22Rv1 (cell line): ENCODE measurements at regions not wholly inside any gene's neighbourhood (a gene's known extent, or its start where the extent isn't known, plus 50 kb on each side); places are given as distances from the start of the nearest gene placed in this dataset.

Experiments
- H3K27ac ChIP-seq: fragments of 450-650 bp; 2 replicates; pipeline ENCODE4 v1.5.1; 2017
- CTCF ChIP-seq: fragments of 450-650 bp; IDR thresholded peaks from 2 replicates; pipeline ENCODE4 v1.5.1; 2017; ENCODE audit warnings: mild to moderate bottlenecking
- ZFX ChIP-seq: fragments of 450-650 bp; IDR thresholded peaks from 2 replicates; pipeline ENCODE4 v1.6.1; 2017; ENCODE audit warnings: antibody characterized with exemption, borderline replicate concordance

DNA sequence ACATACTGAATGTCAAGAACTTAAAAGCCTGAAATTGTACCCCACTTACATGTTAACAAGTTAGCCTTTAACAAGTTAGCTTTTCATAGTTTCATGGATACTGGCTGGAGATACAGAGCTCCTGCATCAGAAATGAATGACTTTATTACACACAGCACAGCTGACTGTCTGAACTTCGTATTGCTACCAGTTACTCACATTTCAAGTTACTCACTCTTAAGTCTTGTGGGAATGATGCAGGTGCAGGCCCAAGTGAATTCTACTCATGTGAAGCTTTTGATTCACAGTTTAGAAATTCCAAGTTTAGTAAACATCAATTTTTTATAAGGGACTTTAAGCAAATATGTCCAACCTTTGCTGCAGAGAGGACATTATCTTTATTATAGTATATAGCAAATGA is 762.2 kb upstream of the PRR20A start:
- H3K27ac ChIP-seq = no peak overlapping the region
- no peak for TF ChIP-seq ZFX
- TF ChIP-seq CTCF = no peak

- no peak for TF ChIP-seq CTCF
- TF ChIP-seq ZFX = no peak
- no peak overlapping the region for H3K27ac ChIP-seq
Measured at GRCh38 chr13:56393549-56393948, 747.2 kb upstream of the PRR20A start.

DNA sequence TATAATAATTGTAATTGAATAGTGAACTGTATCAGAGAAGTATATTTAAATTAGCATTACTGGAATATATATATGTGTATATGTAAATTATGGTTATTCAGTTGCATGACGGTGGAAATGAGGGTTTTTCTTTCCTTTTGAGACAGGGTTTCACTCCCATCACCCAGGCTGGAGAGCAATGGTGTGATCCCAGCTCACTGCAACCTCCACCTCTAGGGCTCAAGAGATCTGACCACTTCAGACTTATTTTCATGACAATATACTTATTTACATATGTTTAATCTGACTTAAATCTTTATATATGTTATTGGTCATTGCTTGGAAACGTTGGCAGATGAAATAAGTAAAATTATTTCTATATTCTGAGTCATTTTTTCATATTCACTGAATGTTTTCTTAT is 744.4 kb upstream of the PRR20A start:
- no peak for TF ChIP-seq ZFX
- no peak for TF ChIP-seq CTCF
- no peak overlapping the region for H3K27ac ChIP-seq

DNA sequence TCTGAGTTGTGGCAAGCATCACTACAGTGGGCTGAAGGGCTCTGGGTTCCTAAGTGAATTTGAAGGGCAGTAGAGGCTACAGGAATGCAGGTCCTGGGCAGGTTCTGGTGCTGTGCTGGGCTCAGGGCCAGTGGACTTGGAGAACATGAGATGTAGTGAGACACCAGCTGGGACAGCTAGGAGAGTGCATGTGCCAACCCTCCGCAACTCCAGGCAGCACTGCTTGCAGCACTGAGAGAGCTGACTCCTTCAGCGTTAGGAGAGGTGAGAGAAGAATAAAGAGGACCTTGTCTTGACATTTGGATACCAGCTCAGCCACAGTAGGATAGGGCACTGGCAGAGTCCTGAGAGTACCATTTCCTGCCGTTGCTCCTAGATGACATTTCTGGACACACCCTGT is 739.9 kb upstream of the PRR20A start:
- no peak for TF ChIP-seq ZFX

GRCh38 chr13:56412856-56413255 is 727.9 kb upstream of the PRR20A start:
- TF ChIP-seq CTCF (no peak), ZFX (no peak)
- no peak overlapping the region for H3K27ac ChIP-seq

More for the DNA sequence above, 739.9 kb upstream of the PRR20A start:
- H3K27ac ChIP-seq = no peak overlapping the region

DNA sequence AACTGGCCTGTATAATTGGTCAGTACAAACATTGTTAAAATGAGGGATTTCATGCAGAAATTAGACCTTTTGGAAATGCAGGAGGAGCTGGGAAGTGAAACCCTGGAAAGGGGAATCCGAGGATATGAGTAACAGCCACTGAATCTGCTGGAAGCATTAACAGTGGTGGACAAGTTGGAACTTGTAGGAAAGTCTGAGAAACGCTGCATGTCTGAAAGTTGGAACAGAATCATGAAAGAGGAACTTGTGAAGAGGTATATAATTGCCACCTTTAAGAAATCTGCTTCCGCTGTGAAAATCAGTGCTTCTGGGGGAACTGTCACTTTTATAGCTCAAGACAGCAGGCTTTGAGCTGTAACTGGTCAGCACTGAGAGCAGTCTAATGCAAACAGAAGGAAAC is 716.5 kb upstream of the PRR20A start:
- TF ChIP-seq CTCF = no peak
- no peak for TF ChIP-seq ZFX
- no peak overlapping the region for H3K27ac ChIP-seq

- no peak for TF ChIP-seq ZFX
- no peak for TF ChIP-seq CTCF
- no peak overlapping the region for H3K27ac ChIP-seq
Measured at GRCh38 chr13:56457535-56458190, 683.1 kb upstream of the PRR20A start.

- no peak overlapping the region for H3K27ac ChIP-seq
- TF ChIP-seq CTCF (no peak), ZFX (no peak)
Measured at GRCh38 chr13:56459286-56459685, 681.4 kb upstream of the PRR20A start.
